H9 (cell line): ENCODE measurements at regions not wholly inside any gene's neighbourhood (a gene's known extent, or its start where the extent isn't known, plus 50 kb on each side); places are given as distances from the start of the nearest gene placed in this dataset.

Source experiments
- DNase-seq: peaks from one replicate; pipeline ENCODE4 v3.0.0-alpha.2; 2017
- H2AFZ ChIP-seq: one replicate; pipeline ENCODE4 v1.6.1; 2013; ENCODE audit warnings: mild to moderate bottlenecking, low read length, control low read depth, moderate library complexity
- H2AK5ac ChIP-seq: 2 replicates; pipeline ENCODE4 v1.6.1; 2013; ENCODE audit warnings: low read length, control low read depth, mixed read lengths; ENCODE audit not compliant: insufficient read length
- H2BK120ac ChIP-seq: one replicate; pipeline ENCODE4 v1.6.1; 2013; ENCODE audit warnings: low read depth, mild to moderate bottlenecking, low read length, control low read depth, inconsistent platforms; ENCODE audit not compliant: poor library complexity, severe bottlenecking
- H2BK12ac ChIP-seq: 2 replicates; pipeline ENCODE4 v1.6.1; 2013; ENCODE audit warnings: low read length, control low read depth, mixed read lengths, low read depth; ENCODE audit not compliant: insufficient read length
- H2BK15ac ChIP-seq: 2 replicates; pipeline ENCODE4 v1.6.1; 2013; ENCODE audit warnings: low read depth, low read length, control low read depth
- H2BK20ac ChIP-seq: one replicate; pipeline ENCODE4 v1.6.1; 2013; ENCODE audit warnings: low read depth, mild to moderate bottlenecking, low read length, control low read depth, inconsistent platforms; ENCODE audit not compliant: poor library complexity, severe bottlenecking
- H2BK5ac ChIP-seq: 2 replicates; pipeline ENCODE4 v1.6.1; 2013; ENCODE audit warnings: low read length, control low read depth, mixed read lengths; ENCODE audit not compliant: insufficient read length
- H3K14ac ChIP-seq: 2 replicates; pipeline ENCODE4 v1.6.1; 2013; ENCODE audit warnings: low read length, control low read depth; ENCODE audit not compliant: insufficient read depth
- H3K18ac ChIP-seq: 2 replicates; pipeline ENCODE4 v1.6.1; 2013; ENCODE audit warnings: low read depth, mild to moderate bottlenecking, mixed read lengths, low read length, control low read depth; ENCODE audit not compliant: insufficient read length
- H3K23ac ChIP-seq: 2 replicates; pipeline ENCODE4 v1.6.1; 2013; ENCODE audit warnings: low read length, control low read depth, mixed read lengths, low read depth; ENCODE audit not compliant: insufficient read length
- H3K23me2 ChIP-seq: 2 replicates; pipeline ENCODE4 v1.6.1; 2013; ENCODE audit warnings: low read depth, mild to moderate bottlenecking, mixed read lengths, low read length, control low read depth; ENCODE audit not compliant: insufficient read length, poor library complexity, severe bottlenecking
- H3K27ac ChIP-seq: 2 replicates; pipeline ENCODE4 v1.5.1; 2013; ENCODE audit warnings: low read length, control low read depth, mixed read lengths, low read depth; ENCODE audit not compliant: insufficient read length
- H3K27me3 ChIP-seq: 2 replicates; pipeline ENCODE4 v1.6.1; 2013; ENCODE audit warnings: low read length, control low read depth, inconsistent platforms; ENCODE audit not compliant: insufficient read depth
- H3K4ac ChIP-seq: 2 replicates; pipeline ENCODE4 v1.6.1; 2013; ENCODE audit warnings: low read depth, mild to moderate bottlenecking, control low read depth, inconsistent platforms, low read length, moderate library complexity
- H3K4me1 ChIP-seq: 2 replicates; pipeline ENCODE4 v1.6.1; 2013; ENCODE audit warnings: low read length, control low read depth, inconsistent platforms; ENCODE audit not compliant: insufficient read depth
- H3K4me2 ChIP-seq: 2 replicates; pipeline ENCODE4 v1.6.1; 2013; ENCODE audit warnings: low read length, control low read depth, mixed read lengths; ENCODE audit not compliant: insufficient read length, insufficient read depth
- H3K56ac ChIP-seq: 2 replicates; pipeline ENCODE4 v1.6.1; 2013; ENCODE audit warnings: low read depth, mild to moderate bottlenecking, mixed read lengths, low read length, control low read depth; ENCODE audit not compliant: insufficient read length
- H3K79me1 ChIP-seq: 2 replicates; pipeline ENCODE4 v1.6.1; 2013; ENCODE audit warnings: low read depth, mild to moderate bottlenecking, moderate library complexity, low read length, control low read depth, inconsistent platforms; ENCODE audit not compliant: insufficient read depth, poor library complexity, severe bottlenecking
- H3K79me2 ChIP-seq: 2 replicates; pipeline ENCODE4 v1.6.1; 2013; ENCODE audit warnings: low read length, control low read depth, inconsistent platforms; ENCODE audit not compliant: insufficient read depth
- H3K9ac ChIP-seq: 2 replicates; pipeline ENCODE4 v1.6.1; 2013; ENCODE audit warnings: low read length, control low read depth, mixed read lengths; ENCODE audit not compliant: insufficient read length; ENCODE audit errors: extremely low read depth
- H3K9me3 ChIP-seq: one replicate; pipeline ENCODE4 v1.6.1; 2013; ENCODE audit warnings: low read depth, low read length, inconsistent platforms; ENCODE audit not compliant: control insufficient read depth
- H3T11ph ChIP-seq: one replicate; pipeline ENCODE4 v1.6.1; 2013; ENCODE audit warnings: mild to moderate bottlenecking, low read length, control low read depth, inconsistent platforms
- H4K20me1 ChIP-seq: one replicate; pipeline ENCODE4 v1.6.1; 2013; ENCODE audit not compliant: control insufficient read depth, insufficient read length, insufficient read depth
- H4K5ac ChIP-seq: 2 replicates; pipeline ENCODE4 v1.6.1; 2013; ENCODE audit warnings: low read depth, mild to moderate bottlenecking, mixed read lengths, low read length, control low read depth; ENCODE audit not compliant: insufficient read length
- H4K8ac ChIP-seq: replicated peaks from 2 replicates; pipeline ENCODE4 v1.6.1; 2013; ENCODE audit warnings: low read length, control low read depth, mixed read lengths, low read depth; ENCODE audit not compliant: insufficient read length
- H4K91ac ChIP-seq: 2 replicates; pipeline ENCODE4 v1.6.1; 2013; ENCODE audit warnings: low read depth, mild to moderate bottlenecking, moderate library complexity, mixed read lengths, low read length, control low read depth; ENCODE audit not compliant: insufficient read length
- H3K27ac Mint-ChIP-seq, 3 experiments: 2 replicates in 2 of 3; 3 replicates in 1 of 3; pipeline ENCODE4 v1.8.0; 2020 to 2021; ENCODE audit warnings: mixed read lengths in 3 of 3, mild to moderate bottlenecking in 1 of 3, moderate library complexity in 1 of 3
- H3K27me3 Mint-ChIP-seq: 2 replicates; pipeline ENCODE4 v1.8.0; 2021; ENCODE audit warnings: low read depth, mild to moderate bottlenecking, moderate library complexity, mixed read lengths
- H3K36me3 Mint-ChIP-seq, 3 experiments: 2 replicates in 2 of 3; 3 replicates in 1 of 3; pipeline ENCODE4 v1.8.0; 2020 to 2021; ENCODE audit warnings: low read depth in 3 of 3, mixed read lengths in 3 of 3; ENCODE audit not compliant: insufficient read depth in 1 of 3
- H3K4me1 Mint-ChIP-seq, 2 experiments: 2 replicates each; pipeline ENCODE4 v1.8.0; 2020; ENCODE audit warnings: mixed read lengths in 2 of 2
- H3K4me3 Mint-ChIP-seq, 2 experiments: 2 replicates in 1 of 2; 3 replicates in 1 of 2; pipeline ENCODE4 v1.8.0; 2020 to 2021; ENCODE audit warnings: mild to moderate bottlenecking in 2 of 2, mixed read lengths in 2 of 2, moderate library complexity in 1 of 2
- H3K9me3 Mint-ChIP-seq, 2 experiments: 2 replicates in 1 of 2; 3 replicates in 1 of 2; pipeline ENCODE4 v1.8.0; 2020; ENCODE audit warnings: mild to moderate bottlenecking in 2 of 2, mixed read lengths in 2 of 2, moderate library complexity in 1 of 2
- CTCF ChIP-seq: fragments of 200-600 bp; sonication (generic); conservative IDR thresholded peaks from 3 replicates; pipeline ENCODE4 v1.8.0; 2021; ENCODE audit warnings: antibody characterized with exemption, mild to moderate bottlenecking
- WGBS: extraction: QIAGEN DNeasy Blood & Tissue Kit; methylation state at CpG from one replicate; pipeline ENCODE4 v1.1.7; 2013; ENCODE audit warnings: missing lambda C conversion rate, low lambda C conversion rate, mixed read lengths; ENCODE audit not compliant: insufficient read length; ENCODE audit errors: extremely low coverage; 5-methylcytosine and 5-hydroxymethylcytosine counted together

DNA sequence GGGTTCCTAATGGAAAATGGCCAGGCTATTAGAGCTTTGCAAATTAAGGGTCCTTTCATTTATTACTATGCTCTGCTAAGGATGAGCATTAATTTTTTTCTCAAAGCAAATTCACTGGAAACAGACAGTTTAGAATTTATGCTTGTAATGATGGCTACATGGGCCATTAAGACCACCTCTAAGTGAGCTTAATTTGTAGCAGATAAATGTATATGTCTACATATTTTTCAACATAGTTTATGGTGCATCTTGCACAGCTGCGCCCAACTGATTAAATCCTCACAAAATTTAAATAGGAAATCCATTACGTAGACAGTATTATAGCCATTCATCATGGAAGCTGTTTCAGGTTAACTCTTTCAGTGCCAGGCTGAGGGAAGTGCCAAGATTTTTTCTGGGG, 220.9 kb downstream of the CBLN1 start:
- H3K4me1 Mint-ChIP-seq, result peaks cover 9 to 16% of the 10 kb centered on the region in 2 experiments
- no peaks in the 10 kb centered on the region for H4K20me1 ChIP-seq
- no peak for DNase-seq
- no peak overlapping the region for H2BK5ac ChIP-seq
- no peak overlapping the region for H2BK15ac ChIP-seq
- no peaks in the 10 kb centered on the region; the same call in 1 of the 2 replicates for H3K27me3 Mint-ChIP-seq
- no peak overlapping the region for H3K27ac ChIP-seq
- no peak overlapping the region for H3K4me2 ChIP-seq
- H4K8ac ChIP-seq, result no peak overlapping the region
- H3K9me3 Mint-ChIP-seq, result no peaks in the 10 kb centered on the region
- no peak overlapping the region for H4K5ac ChIP-seq
- H3K23ac ChIP-seq, result no peak overlapping the region
- no peak overlapping the region for H3K56ac ChIP-seq
- H3K36me3 Mint-ChIP-seq, result no peaks in the 10 kb centered on the region
- H2AFZ ChIP-seq, result no peak overlapping the region
- H2BK12ac ChIP-seq, result no peak overlapping the region
- no peaks in the 10 kb centered on the region for H3K79me1 ChIP-seq
- no CpG with 5 or more reads among the region's 2 CpGs for WGBS
- no peak overlapping the region for H4K91ac ChIP-seq
- H3K4me1 ChIP-seq, result 0 out of 2 replicates have a peak, but pooled peaks cover 2% of the 10 kb centered on the region
- no peak overlapping the region for H2BK20ac ChIP-seq
- no peak overlapping the region for H3K9ac ChIP-seq
- no peaks in the 10 kb centered on the region for H3K79me2 ChIP-seq
- H3K27ac Mint-ChIP-seq, result no peak overlapping the region; a peak in 1 of 7 replicates
- H3K4me3 Mint-ChIP-seq, result no peak overlapping the region
- no peak for TF ChIP-seq CTCF
- no peak overlapping the region for H3K18ac ChIP-seq
- no peak overlapping the region for H2AK5ac ChIP-seq
- no peaks in the 10 kb centered on the region for H3K27me3 ChIP-seq
- H3K23me2 ChIP-seq, result no peaks in the 10 kb centered on the region
- no peak overlapping the region for H3T11ph ChIP-seq
- no peaks in the 10 kb centered on the region for H3K9me3 ChIP-seq
- H3K4ac ChIP-seq, result no peak overlapping the region
- H3K14ac ChIP-seq, result no peak overlapping the region
- H2BK120ac ChIP-seq, result no peak overlapping the region
